Effector memory CD4-positive, alpha-beta T cell (primary cell): ENCODE measurements at regions not wholly inside any gene's neighbourhood (a gene's known extent, or its start where the extent isn't known, plus 50 kb on each side); places are given as distances from the start of the nearest gene placed in this dataset.
"Not testable (repeated sequence)": the region's sequence is repeated elsewhere in the genome, so short reads cannot be mapped to it uniquely, and the experiment has no call there.

Experiments used
- DNase-seq, 3 donors: peaks; one replicate each; pipeline ENCODE4 v3.0.0-alpha.2; 2020
- H3K27ac ChIP-seq: 2 replicates; pipeline ENCODE4 v1.7.0; 2013; ENCODE audit warnings: mild to moderate bottlenecking, low read length, moderate library complexity; ENCODE audit not compliant: insufficient read depth, poor library complexity, severe bottlenecking
- H3K27me3 ChIP-seq: replicated peaks from 2 replicates; pipeline ENCODE4 v1.7.0; 2013; ENCODE audit warnings: mild to moderate bottlenecking, low read length; ENCODE audit not compliant: insufficient read depth, control insufficient read depth, poor library complexity, severe bottlenecking
- H3K36me3 ChIP-seq: 2 replicates; pipeline ENCODE4 v1.7.0; 2013; ENCODE audit warnings: mild to moderate bottlenecking, low read length, moderate library complexity; ENCODE audit not compliant: control insufficient read depth, insufficient read depth
- H3K4me1 ChIP-seq: 2 replicates; pipeline ENCODE4 v1.7.0; 2013; ENCODE audit warnings: low read length, mild to moderate bottlenecking; ENCODE audit not compliant: control insufficient read depth, insufficient read depth, poor library complexity, severe bottlenecking
- H3K4me3 ChIP-seq: 2 replicates; pipeline ENCODE4 v1.7.0; 2013; ENCODE audit warnings: low read length, low read depth, mild to moderate bottlenecking; ENCODE audit not compliant: insufficient read depth, poor library complexity, severe bottlenecking
- H3K9me3 ChIP-seq: 2 replicates; pipeline ENCODE4 v1.7.0; 2013; ENCODE audit warnings: mild to moderate bottlenecking, low read length, moderate library complexity; ENCODE audit not compliant: control insufficient read depth

DNA sequence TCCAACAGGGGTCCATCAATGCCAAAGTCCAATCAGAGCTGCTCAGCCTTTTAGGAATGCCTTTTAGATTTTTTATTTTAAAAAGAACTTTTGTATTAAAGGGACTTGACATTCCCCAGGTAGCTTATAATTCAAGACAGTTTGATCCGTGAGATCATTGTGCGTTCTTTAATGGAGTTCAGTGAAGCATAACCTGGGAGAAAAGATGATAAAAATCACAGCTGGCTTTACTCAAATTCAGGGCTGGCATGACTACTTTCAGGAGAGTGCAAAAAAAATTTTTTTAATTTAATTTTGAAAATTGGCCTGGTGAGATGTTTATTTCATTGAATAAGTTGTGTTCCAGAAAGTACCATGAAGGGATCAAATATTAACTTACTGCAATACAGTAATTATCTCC, 118.2 kb downstream of the VCX2 start:
- H3K27ac ChIP-seq = no peak overlapping the region
- H3K9me3 ChIP-seq = no peaks in the 10 kb centered on the region
- H3K4me3 ChIP-seq = no peak overlapping the region
- H3K27me3 ChIP-seq = no peaks in the 10 kb centered on the region
- no peaks in the 10 kb centered on the region for H3K36me3 ChIP-seq
- DNase-seq = no peak
- no peaks in the 10 kb centered on the region for H3K4me1 ChIP-seq

DNA sequence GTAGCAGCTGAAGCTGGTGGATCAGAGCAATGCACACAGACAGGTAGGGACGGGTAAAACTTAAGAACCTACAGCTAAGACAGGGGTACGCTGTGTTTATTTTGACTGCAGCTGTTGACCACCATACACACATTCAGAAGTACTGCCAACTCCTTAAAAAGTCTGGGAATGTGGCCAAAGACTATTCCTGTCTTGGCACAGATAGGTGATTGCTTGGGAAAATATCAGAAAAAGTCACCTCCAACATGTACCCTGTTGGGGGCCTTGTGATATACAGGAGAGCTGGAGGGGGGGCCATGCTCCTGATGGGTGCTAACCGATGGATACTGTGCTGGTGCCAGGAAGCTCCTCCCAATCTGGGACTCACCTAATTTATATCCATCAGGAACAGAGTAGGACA, 121.2 kb downstream of the VCX2 start:
- H3K36me3 ChIP-seq = no peaks in the 10 kb centered on the region

DNA sequence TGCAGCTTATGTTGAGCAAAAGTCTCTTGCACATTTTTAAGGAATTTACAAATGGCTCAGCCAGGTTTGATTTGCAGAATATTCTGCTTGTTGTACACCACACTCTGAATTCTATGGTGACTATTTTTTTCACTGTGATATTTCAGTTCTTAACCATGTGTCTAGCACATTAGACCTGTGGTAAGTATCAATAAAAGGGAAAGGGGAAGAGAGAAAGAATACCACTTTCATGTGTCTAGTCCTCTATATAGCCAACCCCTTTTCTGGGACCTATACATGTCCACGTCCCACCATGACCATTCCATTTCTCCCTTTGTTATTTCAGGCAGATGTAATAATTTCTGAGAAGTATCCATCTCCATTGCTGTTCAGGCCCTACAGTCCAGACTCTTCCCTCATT, 121.3 kb upstream of the PNPLA4 start:
- no peaks in the 10 kb centered on the region for H3K4me1 ChIP-seq
- no peak overlapping the region for H3K27ac ChIP-seq
- H3K27me3 ChIP-seq = no peaks in the 10 kb centered on the region
- no peak overlapping the region for H3K4me3 ChIP-seq
- no peaks in the 10 kb centered on the region for H3K9me3 ChIP-seq
- no peaks in the 10 kb centered on the region for H3K36me3 ChIP-seq
- DNase-seq = no peak

More for the DNA sequence above, 121.2 kb downstream of the VCX2 start:
- Histone ChIP-seq H3K27ac (no peak overlapping the region), H3K4me3 (no peak overlapping the region), H3K4me1 (no peaks in the 10 kb centered on the region), H3K9me3 (no peaks in the 10 kb centered on the region), H3K27me3 (no peaks in the 10 kb centered on the region)
- no peak for DNase-seq

DNA sequence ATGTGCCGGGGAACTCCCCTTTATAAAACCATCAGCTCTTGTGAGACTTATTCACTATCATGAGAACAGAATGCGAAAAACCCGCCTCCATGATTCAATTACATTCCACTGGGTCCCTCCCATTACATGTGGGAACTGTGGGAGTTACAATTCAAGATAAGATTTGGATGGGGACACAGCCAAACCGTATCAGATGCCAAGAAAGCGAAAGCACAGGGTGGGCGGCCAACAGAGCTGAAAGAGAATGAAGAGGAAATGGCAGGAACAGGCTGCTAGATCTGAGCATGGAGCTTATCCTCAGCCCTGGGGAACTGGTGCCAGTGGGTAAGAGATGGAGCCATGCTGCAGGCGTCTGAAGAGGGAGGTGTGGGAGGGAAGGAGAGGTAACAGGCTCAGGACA, 117.7 kb upstream of the PNPLA4 start:
- no peaks in the 10 kb centered on the region for H3K27me3 ChIP-seq
- no peaks in the 10 kb centered on the region for H3K9me3 ChIP-seq
- no peaks in the 10 kb centered on the region for H3K36me3 ChIP-seq
- H3K27ac ChIP-seq = no peak overlapping the region
- H3K4me1 ChIP-seq = no peaks in the 10 kb centered on the region
- H3K4me3 ChIP-seq = no peak overlapping the region
- no peak for DNase-seq

DNA sequence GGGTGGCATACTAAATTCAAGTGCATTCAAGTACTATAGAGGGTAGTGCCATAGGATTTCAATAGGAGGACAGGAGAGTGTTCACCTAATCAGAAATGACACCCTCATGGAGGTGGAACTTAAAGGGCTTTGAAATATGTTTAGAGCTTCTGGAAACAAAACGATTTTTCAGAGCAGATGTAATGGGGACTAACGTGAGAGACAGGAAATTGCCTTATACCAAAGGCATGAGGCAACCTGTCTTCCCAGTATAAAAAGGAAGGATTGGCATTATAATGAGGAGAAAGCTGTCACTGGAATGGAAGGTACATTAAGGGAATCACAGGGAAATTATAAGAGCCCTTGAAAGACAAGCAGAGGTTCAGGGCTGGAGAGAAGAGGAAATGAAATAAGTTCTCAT, 116.3 kb upstream of the PNPLA4 start:
- no peaks in the 10 kb centered on the region for H3K4me1 ChIP-seq
- H3K36me3 ChIP-seq = no peaks in the 10 kb centered on the region
- no peak overlapping the region for H3K4me3 ChIP-seq
- no peak for DNase-seq
- H3K27me3 ChIP-seq = no peaks in the 10 kb centered on the region
- no peak overlapping the region for H3K27ac ChIP-seq
- H3K9me3 ChIP-seq = no peaks in the 10 kb centered on the region

DNA sequence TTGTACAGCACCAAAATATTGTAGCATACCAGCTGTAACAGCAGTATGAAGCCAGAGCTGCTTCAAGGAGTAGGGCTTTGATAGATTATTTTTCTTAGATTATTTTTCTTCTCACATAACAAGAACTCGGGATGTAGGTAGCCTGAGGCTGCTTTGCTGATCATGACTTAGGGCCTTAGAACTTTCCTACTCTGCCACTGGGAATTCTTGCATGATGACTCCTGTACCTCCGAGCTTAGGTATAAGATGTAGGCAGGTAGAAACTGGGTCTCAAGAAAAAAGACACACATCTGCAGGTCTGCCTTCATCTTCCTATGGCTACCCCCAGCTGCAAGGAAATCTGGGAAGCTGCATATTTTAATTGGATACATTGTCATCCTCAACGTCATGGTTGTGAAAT, 115.9 kb upstream of the PNPLA4 start:
- no peak for DNase-seq

DNA sequence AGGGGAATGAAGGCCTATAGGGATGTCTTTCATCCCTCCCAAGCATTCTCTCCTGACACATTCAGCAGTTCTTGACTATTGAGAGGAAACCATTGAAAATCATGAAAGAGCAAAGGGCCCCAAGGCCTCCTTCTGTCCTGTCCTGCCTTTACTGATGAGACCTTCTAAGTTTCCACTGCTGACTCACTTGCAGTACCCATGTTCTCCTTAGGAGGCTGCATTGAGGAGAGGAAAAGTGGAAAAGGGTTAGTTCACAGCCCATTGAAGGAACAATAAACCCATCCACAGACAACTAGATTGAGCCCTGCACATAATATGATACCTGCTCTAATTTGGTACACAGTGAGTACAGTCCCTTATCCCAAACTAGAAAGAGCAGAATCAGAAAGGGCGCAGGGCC, 115.1 kb upstream of the PNPLA4 start:
- no peak for DNase-seq
- Histone ChIP-seq H3K27ac (no peak overlapping the region), H3K4me3 (no peak overlapping the region), H3K4me1 (no peaks in the 10 kb centered on the region), H3K9me3 (no peaks in the 10 kb centered on the region), H3K36me3 (no peaks in the 10 kb centered on the region), H3K27me3 (no peaks in the 10 kb centered on the region)

More for the DNA sequence above, 115.9 kb upstream of the PNPLA4 start:
- no peaks in the 10 kb centered on the region for H3K4me1 ChIP-seq
- no peaks in the 10 kb centered on the region for H3K27me3 ChIP-seq
- no peak overlapping the region for H3K4me3 ChIP-seq
- H3K27ac ChIP-seq = no peak overlapping the region
- H3K36me3 ChIP-seq = no peaks in the 10 kb centered on the region
- H3K9me3 ChIP-seq = no peaks in the 10 kb centered on the region

DNA sequence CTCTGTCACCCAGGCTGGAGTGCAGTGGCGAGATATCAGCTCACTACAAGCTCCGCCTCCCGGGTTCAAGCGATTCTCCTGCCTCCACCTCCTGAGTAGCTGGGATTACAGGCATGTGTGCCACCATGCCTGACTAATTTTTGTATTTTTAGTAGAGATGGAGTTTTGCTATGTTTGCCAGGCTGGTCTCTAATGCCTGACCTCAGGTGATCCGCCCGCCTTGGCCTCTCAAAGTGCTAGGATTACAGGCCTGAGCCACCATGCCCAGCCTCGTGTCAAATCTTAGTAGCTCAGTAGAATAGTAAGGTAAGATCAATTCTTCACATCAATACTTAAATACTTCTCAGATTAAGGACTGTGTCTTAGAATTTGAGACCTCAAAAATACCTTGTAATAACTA, 112.5 kb upstream of the PNPLA4 start:
- not testable (repeated sequence) for H3K4me3 ChIP-seq, DNase-seq, H3K27me3 ChIP-seq, H3K4me1 ChIP-seq, H3K27ac ChIP-seq, H3K9me3 ChIP-seq, H3K36me3 ChIP-seq

- H3K36me3 ChIP-seq = no peaks in the 10 kb centered on the region
- no peaks in the 10 kb centered on the region for H3K9me3 ChIP-seq
- H3K27ac ChIP-seq = no peak overlapping the region
- H3K27me3 ChIP-seq = no peaks in the 10 kb centered on the region
- no peaks in the 10 kb centered on the region for H3K4me1 ChIP-seq
- H3K4me3 ChIP-seq = peak overlapping the region; percentile 25
- no peak for DNase-seq
Measured at GRCh38 chrX:8037593-8038348, 110.6 kb upstream of the PNPLA4 start.

DNA sequence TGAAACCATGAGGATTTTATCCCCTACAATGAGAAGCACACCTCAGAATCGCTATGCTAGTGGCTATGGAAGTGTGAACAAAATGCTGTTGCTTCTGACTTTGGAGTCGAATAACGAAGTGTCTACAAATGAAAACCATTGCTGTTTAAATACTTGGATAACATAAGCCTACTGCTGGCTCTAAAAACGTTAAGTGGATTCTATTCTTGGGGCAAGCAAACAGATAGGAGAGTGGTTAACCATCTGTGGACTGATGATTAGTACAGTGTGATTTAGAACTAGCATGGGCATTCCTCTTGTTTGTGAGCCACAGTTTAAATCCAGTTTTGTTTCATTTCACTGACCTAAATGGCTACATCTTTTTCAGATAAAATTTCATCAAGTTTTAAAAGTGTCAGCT, 109.7 kb upstream of the PNPLA4 start:
- Histone ChIP-seq H3K36me3 (no peaks in the 10 kb centered on the region), H3K4me1 (no peaks in the 10 kb centered on the region), H3K27me3 (no peaks in the 10 kb centered on the region), H3K27ac (no peak overlapping the region), H3K9me3 (no peaks in the 10 kb centered on the region), H3K4me3 (no peak overlapping the region)
- DNase-seq = no peak
